Vagina (tissue), 2 donors: ENCODE measurements at regions not wholly inside any gene's neighbourhood (a gene's known extent, or its start where the extent isn't known, plus 50 kb on each side); places are given as distances from the start of the nearest gene placed in this dataset.
A peak's percentile ranks its signal among the peaks of the same experiment; 100 is the strongest.

Source experiments
- DNase-seq, 2 donors: peaks; one replicate each; pipeline ENCODE4 v3.0.0-alpha.2; 2017; ENCODE audit errors: extremely low spot score in 2 of 2
- H3K27ac ChIP-seq: fragments of 200-600 bp; sonication (generic); one replicate; pipeline ENCODE4 v1.5.1; 2019
- H3K27me3 ChIP-seq: fragments of 200-600 bp; sonication (generic); one replicate; pipeline ENCODE4 v1.5.1; 2019
- H3K36me3 ChIP-seq, 2 donors: fragments of 200-600 bp; sonication (generic); one replicate each; pipeline ENCODE4 v1.5.1; 2017 to 2019
- H3K4me1 ChIP-seq: fragments of 200-600 bp; sonication (generic); one replicate; pipeline ENCODE4 v1.5.1; 2019
- H3K4me3 ChIP-seq, 2 donors: fragments of 200-600 bp; sonication (generic); 1 replicate in 1 of 2; 2 replicates in 1 of 2; pipeline ENCODE4 v1.5.1; 2016 to 2019
- H3K9me3 ChIP-seq: fragments of 200-600 bp; sonication (generic); one replicate; pipeline ENCODE4 v1.5.1; 2019
- POLR2A ChIP-seq, 2 donors: fragments of 450-650 bp; IDR thresholded peaks; one replicate each; pipeline ENCODE4 v1.6.1; 2017; ENCODE audit warnings: antibody characterized with exemption in 2 of 2, mild to moderate bottlenecking in 2 of 2, moderate library complexity in 2 of 2
- POLR2AphosphoS5 ChIP-seq, 2 donors: sonication (generic); formaldehyde crosslinking; IDR thresholded peaks; one replicate each; pipeline ENCODE4 v1.9.0; 2017; ENCODE audit warnings: antibody characterized with exemption in 2 of 2, mild to moderate bottlenecking in 2 of 2, low read depth in 1 of 2; ENCODE audit not compliant: insufficient read depth in 1 of 2
- intact Hi-C: fragments of 100-400 bp; cut with DNase I; formaldehyde crosslinking; loops from one replicate; pipeline ENCODE4 v1.15.1; 2023
- TF ChIP-seq, protein P1 (sequence below), 3 experiments: fragments of 450-650 bp in 2 of 3; fragments of 200-600 bp in 1 of 3; sonication (generic) in 1 of 3; IDR thresholded peaks; one replicate each; pipeline ENCODE4 v1.5.1; 2017 to 2019; ENCODE audit warnings: antibody characterized with exemption in 3 of 3, mild to moderate bottlenecking in 2 of 3, moderate library complexity in 2 of 3

DNA sequence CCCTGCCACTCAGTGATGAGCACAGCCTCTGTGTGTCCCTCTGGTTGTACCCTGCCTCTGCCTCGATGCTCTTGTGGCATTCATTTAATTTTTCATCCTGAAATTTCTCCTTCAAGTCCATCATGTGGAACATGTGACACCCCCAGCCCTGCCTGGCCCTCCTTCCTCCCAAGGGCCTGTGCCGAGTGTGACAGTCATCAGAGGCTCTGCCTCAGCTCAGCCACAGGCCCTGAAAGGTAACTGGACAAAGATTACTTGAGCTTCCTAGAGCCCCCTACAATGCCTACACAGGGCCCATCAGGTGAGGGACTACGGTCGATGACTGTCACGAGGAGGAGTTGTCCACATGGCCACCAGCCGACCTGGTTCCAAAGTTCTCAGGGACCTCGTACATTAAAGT, 75.1 kb downstream of the C1QL2 start:
- Histone ChIP-seq H3K27ac (no peak overlapping the region), H3K9me3 (no peaks in the 10 kb centered on the region), H3K27me3 (no peaks in the 10 kb centered on the region), H3K4me3 (no peak overlapping the region), H3K4me1 (no peaks in the 10 kb centered on the region), H3K36me3 (no peaks in the 10 kb centered on the region)
- intact Hi-C loops = no loop called here
- peak in 1 of 2 donors; percentile 71 for DNase-seq
- TF ChIP-seq, protein P1, sequence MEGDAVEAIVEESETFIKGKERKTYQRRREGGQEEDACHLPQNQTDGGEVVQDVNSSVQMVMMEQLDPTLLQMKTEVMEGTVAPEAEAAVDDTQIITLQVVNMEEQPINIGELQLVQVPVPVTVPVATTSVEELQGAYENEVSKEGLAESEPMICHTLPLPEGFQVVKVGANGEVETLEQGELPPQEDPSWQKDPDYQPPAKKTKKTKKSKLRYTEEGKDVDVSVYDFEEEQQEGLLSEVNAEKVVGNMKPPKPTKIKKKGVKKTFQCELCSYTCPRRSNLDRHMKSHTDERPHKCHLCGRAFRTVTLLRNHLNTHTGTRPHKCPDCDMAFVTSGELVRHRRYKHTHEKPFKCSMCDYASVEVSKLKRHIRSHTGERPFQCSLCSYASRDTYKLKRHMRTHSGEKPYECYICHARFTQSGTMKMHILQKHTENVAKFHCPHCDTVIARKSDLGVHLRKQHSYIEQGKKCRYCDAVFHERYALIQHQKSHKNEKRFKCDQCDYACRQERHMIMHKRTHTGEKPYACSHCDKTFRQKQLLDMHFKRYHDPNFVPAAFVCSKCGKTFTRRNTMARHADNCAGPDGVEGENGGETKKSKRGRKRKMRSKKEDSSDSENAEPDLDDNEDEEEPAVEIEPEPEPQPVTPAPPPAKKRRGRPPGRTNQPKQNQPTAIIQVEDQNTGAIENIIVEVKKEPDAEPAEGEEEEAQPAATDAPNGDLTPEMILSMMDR (IDR thresholded peaks at IDR 0.05) = no peak
- TF ChIP-seq POLR2A (IDR thresholded peaks at IDR 0.05) = no peak

DNA sequence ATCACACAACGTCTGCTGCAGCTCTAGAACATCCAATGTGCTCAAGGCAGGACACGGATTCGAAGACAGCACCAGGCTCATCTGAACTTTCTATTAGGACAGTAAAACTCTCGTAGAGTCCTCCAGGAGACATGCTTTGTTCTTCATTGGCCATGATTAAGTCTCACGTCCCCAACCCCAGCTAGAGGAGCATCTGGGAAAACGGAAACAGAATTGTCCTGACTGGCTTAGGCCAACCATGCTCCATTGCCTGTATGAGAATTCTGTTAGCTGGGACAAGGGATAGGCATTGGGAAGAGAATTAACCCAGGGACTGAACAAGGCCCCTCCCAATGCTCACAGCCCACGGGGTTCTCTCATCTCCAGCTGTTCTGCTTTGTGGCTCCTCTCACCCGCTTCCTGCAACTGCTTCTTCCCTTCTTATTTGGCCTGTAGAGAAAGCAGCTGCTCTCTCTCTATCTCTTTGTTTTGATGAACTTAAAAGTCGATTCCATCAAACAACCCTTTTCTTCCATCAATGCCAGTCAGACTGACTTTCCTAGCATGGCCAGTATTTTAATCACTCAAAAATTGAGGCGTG, 75.6 kb downstream of the C1QL2 start:
- TF ChIP-seq POLR2AphosphoS5 (IDR thresholded peaks at IDR 0.05; ENCODE audit: insufficient read depth in 1 of 2, low read depth in 1 of 2) = no peak
- intact Hi-C loops = no loop called here
- Histone ChIP-seq H3K4me3 (no peak overlapping the region), H3K9me3 (no peaks in the 10 kb centered on the region), H3K27ac (no peak overlapping the region), H3K4me1 (no peaks in the 10 kb centered on the region), H3K27me3 (no peaks in the 10 kb centered on the region), H3K36me3 (no peaks in the 10 kb centered on the region)
- no peak for DNase-seq

DNA sequence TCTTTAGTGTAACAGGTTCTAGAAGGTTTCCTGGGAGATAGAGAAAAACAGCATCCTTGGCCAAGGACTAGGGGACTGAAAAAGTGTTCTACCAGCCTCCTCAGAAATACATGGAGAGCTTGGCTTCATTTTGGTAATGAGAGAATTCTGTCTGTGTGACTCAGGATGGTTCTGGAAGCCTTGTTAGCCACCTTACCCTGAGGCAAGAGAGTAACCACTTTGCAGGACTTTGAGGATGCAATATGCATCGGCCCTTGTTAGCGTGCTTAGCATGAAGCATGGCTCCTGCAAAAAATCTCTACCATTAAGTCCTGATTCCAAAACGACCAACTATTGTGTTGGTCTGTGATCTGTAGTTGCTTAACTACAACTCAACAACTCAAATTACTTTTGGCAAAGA, 79.8 kb downstream of the C1QL2 start:
- H3K4me3 ChIP-seq = no peak overlapping the region
- H3K27me3 ChIP-seq = no peaks in the 10 kb centered on the region
- TF ChIP-seq POLR2AphosphoS5 (IDR thresholded peaks at IDR 0.05; ENCODE audit: insufficient read depth in 1 of 2, low read depth in 1 of 2) = no peak
- TF ChIP-seq POLR2A (IDR thresholded peaks at IDR 0.05) = no peak
- TF ChIP-seq, protein P1 (IDR thresholded peaks at IDR 0.05) = no peak
- no peak overlapping the region for H3K27ac ChIP-seq
- H3K36me3 ChIP-seq = no peaks in the 10 kb centered on the region
- intact Hi-C loops = no loop called here
- H3K4me1 ChIP-seq = no peaks in the 10 kb centered on the region
- H3K9me3 ChIP-seq = no peaks in the 10 kb centered on the region
- DNase-seq = no peak

DNA sequence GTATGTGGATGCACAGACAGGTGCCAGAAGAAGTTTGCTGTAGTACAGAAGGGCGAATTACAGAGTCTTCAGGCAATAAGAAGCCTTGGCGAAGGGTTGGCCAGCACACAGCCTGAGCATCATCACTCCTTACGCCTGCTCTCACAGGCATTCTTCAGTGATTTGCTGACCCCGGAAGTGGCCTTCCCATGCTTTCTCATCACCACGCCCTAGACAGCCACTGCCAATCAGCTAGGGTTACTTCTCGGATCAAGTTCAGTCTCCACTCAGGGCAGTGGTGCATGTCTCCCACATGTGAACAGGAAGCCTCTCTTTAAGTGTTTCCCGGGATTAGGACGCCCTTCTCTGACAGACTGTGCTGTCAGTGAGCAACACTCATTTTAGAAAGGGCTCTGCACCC, 81.8 kb downstream of the C1QL2 start:
- Histone ChIP-seq H3K9me3 (no peaks in the 10 kb centered on the region), H3K4me1 (no peaks in the 10 kb centered on the region), H3K4me3 (no peak overlapping the region), H3K36me3 (no peaks in the 10 kb centered on the region), H3K27me3 (no peaks in the 10 kb centered on the region), H3K27ac (no peak overlapping the region)
- TF ChIP-seq, protein P1 (IDR thresholded peaks at IDR 0.05) = no peak
- no peak for TF ChIP-seq POLR2AphosphoS5 (IDR thresholded peaks at IDR 0.05; ENCODE audit: insufficient read depth in 1 of 2, low read depth in 1 of 2)
- no peak for TF ChIP-seq POLR2A (IDR thresholded peaks at IDR 0.05)
- intact Hi-C loops = no loop called here
- DNase-seq = no peak

DNA sequence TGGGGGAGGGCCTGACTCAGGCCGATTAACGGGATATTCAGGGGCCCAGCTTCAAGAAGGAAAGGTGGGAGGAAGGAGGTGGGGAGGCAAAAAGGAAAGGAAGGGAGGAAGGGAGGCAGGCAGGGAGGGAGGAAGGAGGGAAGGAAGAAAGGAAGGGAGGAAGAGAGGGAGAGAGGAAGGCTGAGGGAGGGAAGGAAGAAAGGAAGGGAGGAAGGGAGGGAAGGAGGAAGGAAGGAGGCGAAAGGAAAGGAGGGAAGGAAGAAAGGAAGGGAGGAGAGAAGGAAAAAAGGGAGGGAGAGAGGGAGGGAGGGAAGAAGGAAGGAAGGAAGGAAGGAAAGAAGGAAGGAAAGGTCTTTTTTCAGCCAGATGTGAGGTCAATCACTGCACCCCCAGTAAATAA, 85.3 kb downstream of the C1QL2 start:
- Histone ChIP-seq H3K27me3 (no peaks in the 10 kb centered on the region), H3K4me3 (no peak overlapping the region), H3K27ac (no peak overlapping the region), H3K4me1 (no peaks in the 10 kb centered on the region), H3K9me3 (no peaks in the 10 kb centered on the region), H3K36me3 (no peaks in the 10 kb centered on the region)
- no peak for DNase-seq
- TF ChIP-seq POLR2A (IDR thresholded peaks at IDR 0.05) (no peak), POLR2AphosphoS5 (IDR thresholded peaks at IDR 0.05; ENCODE audit: insufficient read depth in 1 of 2, low read depth in 1 of 2) (no peak)
- TF ChIP-seq, protein P1 (IDR thresholded peaks at IDR 0.05) = no peak
- intact Hi-C loops = no loop called here
